ENCODE measurements at regions not wholly inside any gene's neighbourhood (a gene's known extent, or its start where the extent isn't known, plus 50 kb on each side); places are given as distances from the start of the nearest gene placed in this dataset.

DNA sequence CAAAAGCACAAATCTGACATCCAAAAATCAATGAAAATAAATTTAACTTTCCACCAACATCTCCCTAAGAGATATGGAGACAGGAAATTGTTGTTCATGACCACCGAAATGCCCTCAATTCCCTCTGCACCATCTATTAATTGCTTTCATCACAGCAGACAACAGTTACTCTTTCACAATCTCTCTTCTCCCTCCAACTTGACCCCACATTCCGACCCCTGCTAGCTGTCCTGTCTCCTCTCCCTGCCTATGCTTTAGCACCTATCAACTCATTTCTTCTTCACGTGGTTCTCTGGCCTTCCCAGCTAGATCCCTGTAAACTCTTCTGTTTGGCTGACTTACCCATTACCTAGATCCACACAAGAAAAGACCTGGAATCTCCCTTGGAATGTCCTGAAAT lies 173.9 kb upstream of the ADAMTS9 start:
- Histone ChIP-seq H3K4me3 (replicated peaks in 1 of 3) (no peak overlapping the region), H3K27me3 (no peaks in the 10 kb centered on the region), H3K36me3 (no peaks in the 10 kb centered on the region), H3K27ac (no peak overlapping the region), H3K9me3 (no peaks in the 10 kb centered on the region), H3K4me1 (peaks cover 2 to 4% of the 10 kb centered on the region in 2 donors)
- no peak for DNase-seq
- WGBS, 2 donors: 83 to 84% methylated on average over 3 of the region's 3 CpGs
- TF ChIP-seq POLR2A (IDR thresholded peaks at IDR 0.05) (no peak), CTCF (IDR thresholded peaks at IDR 0.05) (no peak)
- intact Hi-C loops (cut with DNase I): no loop called here

DNA sequence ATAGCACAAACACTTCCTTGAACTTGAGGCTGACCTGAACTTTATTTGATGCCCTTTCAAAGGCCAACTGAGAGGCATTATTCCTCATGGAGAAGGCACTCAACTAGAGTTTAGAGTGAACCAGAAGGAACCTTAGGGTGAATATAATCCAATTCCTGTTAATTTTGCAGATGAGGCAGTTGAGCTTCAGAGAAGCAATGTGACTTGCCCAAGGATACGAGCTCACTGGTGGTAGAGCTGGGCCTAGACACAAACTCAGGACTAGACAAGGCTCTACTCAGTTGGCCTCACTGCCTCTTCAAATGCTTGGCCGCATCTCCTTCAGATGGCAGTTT lies 172.7 kb upstream of the ADAMTS9 start:
- no peak for TF ChIP-seq POLR2A (IDR thresholded peaks at IDR 0.05)
- no peak for TF ChIP-seq CTCF (IDR thresholded peaks at IDR 0.05)
- no peak overlapping the region for H3K27ac ChIP-seq
- H3K27me3 ChIP-seq: no peaks in the 10 kb centered on the region
- H3K9me3 ChIP-seq: no peaks in the 10 kb centered on the region
- no peak overlapping the region for H3K4me3 ChIP-seq (replicated peaks in 1 of 3)
- H3K4me1 ChIP-seq: peaks cover 12 to 15% of the 10 kb centered on the region in 2 donors
- no peaks in the 10 kb centered on the region for H3K36me3 ChIP-seq
- no peak for DNase-seq
- WGBS, 2 donors: 78 to 88% methylated on average over 2 of the region's 2 CpGs
- intact Hi-C loops (cut with DNase I): no loop called here

GRCh38 chr3:64859625-64860535 lies 172.1 kb upstream of the ADAMTS9 start:
- Histone ChIP-seq H3K36me3 (no peaks in the 10 kb centered on the region), H3K4me1 (peaks cover 12 to 17% of the 10 kb centered on the region in 2 donors), H3K27me3 (no peaks in the 10 kb centered on the region), H3K9me3 (no peaks in the 10 kb centered on the region), H3K27ac (no peak overlapping the region), H3K4me3 (replicated peaks in 1 of 3) (no peak overlapping the region)
- 83 to 88% methylated on average over 6 of the region's 6 CpGs for WGBS, 2 donors
- TF ChIP-seq POLR2A (IDR thresholded peaks at IDR 0.05) (no peak), CTCF (IDR thresholded peaks at IDR 0.05) (no peak)
- intact Hi-C loops (cut with DNase I): no loop called here
- DNase-seq: no peak

DNA sequence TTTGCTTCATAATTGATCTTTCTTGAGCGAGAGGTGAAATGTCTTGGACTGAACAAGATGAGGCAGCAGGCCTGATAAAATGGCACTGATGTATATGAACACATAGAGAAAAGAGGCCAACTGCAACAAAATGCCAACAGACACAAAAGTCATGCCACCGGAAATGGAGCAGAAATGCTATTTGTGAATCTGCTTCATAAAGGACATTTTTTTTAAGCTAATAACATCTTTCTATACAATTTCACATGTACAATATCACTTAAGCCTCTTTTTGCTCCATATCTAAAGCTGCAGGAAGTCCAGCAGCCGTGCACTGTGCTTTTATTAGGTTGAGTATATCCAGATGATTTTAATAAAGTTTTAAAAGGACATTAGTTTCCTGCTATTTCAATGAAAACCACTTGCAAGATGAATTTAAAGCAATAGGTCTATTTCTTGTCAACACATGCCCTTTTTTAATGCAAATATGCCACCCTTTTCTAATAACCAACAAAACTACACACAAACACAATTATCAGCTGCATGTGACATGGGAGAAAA lies 169.2 kb upstream of the ADAMTS9 start:
- no peaks in the 10 kb centered on the region for H3K36me3 ChIP-seq
- no peak for TF ChIP-seq POLR2A (IDR thresholded peaks at IDR 0.05)
- no peak for TF ChIP-seq CTCF (IDR thresholded peaks at IDR 0.05)
- intact Hi-C loops (cut with DNase I): no loop called here
- no peaks in the 10 kb centered on the region for H3K27me3 ChIP-seq
- H3K4me1 ChIP-seq: peaks cover 12 to 17% of the 10 kb centered on the region in 2 donors
- no peak overlapping the region for H3K27ac ChIP-seq
- DNase-seq: no peak
- H3K9me3 ChIP-seq: no peaks in the 10 kb centered on the region
- WGBS, 2 donors: 88 to 89% methylated on average over 3 of the region's 3 CpGs
- no peak overlapping the region for H3K4me3 ChIP-seq (replicated peaks in 1 of 3)

DNA sequence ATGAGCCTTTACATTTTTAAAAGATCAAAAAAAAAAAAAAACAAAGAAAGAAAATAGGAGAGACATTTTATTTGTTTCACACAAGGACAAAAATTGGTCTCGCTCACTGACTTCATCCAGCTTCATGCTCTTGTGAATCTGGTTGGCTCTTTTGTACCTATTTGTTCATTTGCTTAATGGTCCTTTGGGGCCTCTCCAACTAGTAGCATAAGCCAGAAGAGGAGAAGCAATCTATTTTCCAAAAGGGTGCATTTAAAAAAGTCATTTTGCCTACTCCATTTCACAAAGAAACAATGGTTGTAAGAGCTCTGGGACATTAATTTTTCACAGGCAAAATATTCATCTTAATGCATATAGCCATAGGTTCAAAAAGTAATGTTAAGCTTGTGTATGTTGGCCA lies 168.3 kb upstream of the ADAMTS9 start:
- no peaks in the 10 kb centered on the region for H3K9me3 ChIP-seq

More for the DNA sequence above, 168.3 kb upstream of the ADAMTS9 start:
- Histone ChIP-seq H3K4me3 (replicated peaks in 1 of 3) (no peak overlapping the region), H3K27me3 (no peaks in the 10 kb centered on the region), H3K36me3 (no peaks in the 10 kb centered on the region), H3K27ac (no peak overlapping the region), H3K4me1 (peaks cover 12 to 17% of the 10 kb centered on the region in 2 donors)
- intact Hi-C loops (cut with DNase I): no loop called here
- DNase-seq: peak in 1 of 2 donors; percentile 3
- whole genome bisulfite sequencing, 2 donors: 41 to 56% methylated on average over 1 of the region's 1 CpG
- TF ChIP-seq POLR2A (IDR thresholded peaks at IDR 0.05) (no peak), CTCF (IDR thresholded peaks at IDR 0.05) (no peak)

Data from thyroid gland (tissue), 4 donors.